Right lobe of liver (tissue), 4 donors: ENCODE measurements at regions not wholly inside any gene's neighbourhood (a gene's known extent, or its start where the extent isn't known, plus 50 kb on each side); places are given as distances from the start of the nearest gene placed in this dataset.

Experiments
- POLR2A ChIP-seq: fragments of 450-650 bp; IDR thresholded peaks from one replicate; pipeline ENCODE4 v1.6.1; 2017; ENCODE audit warnings: antibody characterized with exemption, mild to moderate bottlenecking
- TF ChIP-seq, protein P1 (sequence below), 4 donors: fragments of 200-600 bp in 3 of 4; fragments of 450-650 bp in 1 of 4; IDR thresholded peaks; one replicate each; pipeline versions ENCODE4 v1.5.1 to v1.8.0; 2016 to 2022; ENCODE audit warnings: antibody characterized with exemption in 4 of 4, mild to moderate bottlenecking in 2 of 4
- donor health status: DM: no; HTN: no; CAD: no.
- donor health status: DM: no; HTN: no; CAD: no.
- donor health status: DM: no; HTN: yes; CAD: no.

GRCh38 chr20:22810030-22810429, 225.1 kb upstream of the SSTR4 start:
- TF ChIP-seq, protein P1, sequence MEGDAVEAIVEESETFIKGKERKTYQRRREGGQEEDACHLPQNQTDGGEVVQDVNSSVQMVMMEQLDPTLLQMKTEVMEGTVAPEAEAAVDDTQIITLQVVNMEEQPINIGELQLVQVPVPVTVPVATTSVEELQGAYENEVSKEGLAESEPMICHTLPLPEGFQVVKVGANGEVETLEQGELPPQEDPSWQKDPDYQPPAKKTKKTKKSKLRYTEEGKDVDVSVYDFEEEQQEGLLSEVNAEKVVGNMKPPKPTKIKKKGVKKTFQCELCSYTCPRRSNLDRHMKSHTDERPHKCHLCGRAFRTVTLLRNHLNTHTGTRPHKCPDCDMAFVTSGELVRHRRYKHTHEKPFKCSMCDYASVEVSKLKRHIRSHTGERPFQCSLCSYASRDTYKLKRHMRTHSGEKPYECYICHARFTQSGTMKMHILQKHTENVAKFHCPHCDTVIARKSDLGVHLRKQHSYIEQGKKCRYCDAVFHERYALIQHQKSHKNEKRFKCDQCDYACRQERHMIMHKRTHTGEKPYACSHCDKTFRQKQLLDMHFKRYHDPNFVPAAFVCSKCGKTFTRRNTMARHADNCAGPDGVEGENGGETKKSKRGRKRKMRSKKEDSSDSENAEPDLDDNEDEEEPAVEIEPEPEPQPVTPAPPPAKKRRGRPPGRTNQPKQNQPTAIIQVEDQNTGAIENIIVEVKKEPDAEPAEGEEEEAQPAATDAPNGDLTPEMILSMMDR (IDR thresholded peaks at IDR 0.05): no peak
- no peak for TF ChIP-seq POLR2A
